MM.1S (cell line): ENCODE measurements at regions not wholly inside any gene's neighbourhood (a gene's known extent, or its start where the extent isn't known, plus 50 kb on each side); places are given as distances from the start of the nearest gene placed in this dataset.

ENCODE experiments used
- DNase-seq: peaks from one replicate; pipeline ENCODE4 v3.0.0-alpha.2; 2015
- H2AFZ ChIP-seq: fragments of 300-600 bp; sonication (generic); 2 replicates; pipeline ENCODE4 v1.6.0; 2016; ENCODE audit warnings: antibody characterized with exemption, low read length
- H3F3A ChIP-seq: fragments of 300-600 bp; sonication (generic); 2 replicates; pipeline ENCODE4 v1.6.1; 2016; ENCODE audit warnings: mild to moderate bottlenecking, antibody characterized with exemption, low read length, moderate library complexity, mixed read lengths; ENCODE audit not compliant: insufficient read depth
- H3K27ac ChIP-seq: fragments of 300-600 bp; sonication (generic); 2 replicates; pipeline ENCODE4 v1.5.1; 2016; ENCODE audit warnings: mild to moderate bottlenecking, low read length
- H3K27me3 ChIP-seq: fragments of 300-600 bp; sonication (generic); replicated peaks from 2 replicates; pipeline ENCODE4 v1.6.0; 2016; ENCODE audit warnings: low read length; ENCODE audit not compliant: insufficient read depth
- H3K36me3 ChIP-seq: fragments of 300-600 bp; sonication (generic); replicated peaks from 2 replicates; pipeline ENCODE4 v1.6.1; 2016; ENCODE audit warnings: mild to moderate bottlenecking, low read length, mixed read lengths; ENCODE audit not compliant: insufficient read depth
- H3K4me1 ChIP-seq: fragments of 300-600 bp; sonication (generic); 2 replicates; pipeline ENCODE4 v1.6.1; 2016; ENCODE audit warnings: low read length, mixed read lengths
- H3K4me2 ChIP-seq: fragments of 300-600 bp; sonication (generic); 2 replicates; pipeline ENCODE4 v1.6.0; 2016; ENCODE audit warnings: low read depth, low read length
- H3K4me3 ChIP-seq: fragments of 300-600 bp; sonication (generic); 2 replicates; pipeline ENCODE4 v1.5.1; 2016; ENCODE audit warnings: low read length, mixed read lengths
- H3K79me2 ChIP-seq: fragments of 300-600 bp; sonication (generic); 2 replicates; pipeline ENCODE4 v1.6.1; 2016; ENCODE audit warnings: mixed run types, low read length, mixed read lengths
- H3K9ac ChIP-seq: fragments of 300-600 bp; sonication (generic); 2 replicates; pipeline ENCODE4 v1.6.1; 2016; ENCODE audit warnings: low read length, mixed read lengths
- H3K9me2 ChIP-seq: fragments of 300-600 bp; sonication (generic); replicated peaks from 2 replicates; pipeline ENCODE4 v1.6.1; 2016; ENCODE audit warnings: mild to moderate bottlenecking, low read length, mixed read lengths; ENCODE audit not compliant: insufficient read depth
- H3K9me3 ChIP-seq: fragments of 300-600 bp; sonication (generic); replicated peaks from 2 replicates; pipeline ENCODE4 v1.6.1; 2016; ENCODE audit warnings: mild to moderate bottlenecking, low read length, mixed read lengths; ENCODE audit not compliant: insufficient read depth
- H4K20me1 ChIP-seq: fragments of 300-600 bp; sonication (generic); 2 replicates; pipeline ENCODE4 v1.6.1; 2016; ENCODE audit warnings: mild to moderate bottlenecking, low read length, moderate library complexity, mixed read lengths; ENCODE audit not compliant: insufficient read depth
- EZH2 ChIP-seq: fragments of 300-600 bp; sonication (generic); optimal IDR thresholded peaks from 2 replicates; pipeline ENCODE3; 2017; ENCODE audit warnings: low read depth, mild to moderate bottlenecking, antibody characterized with exemption, low read length, mixed read lengths
- EZH2phosphoT487 ChIP-seq: fragments of 300-600 bp; sonication (generic); IDR thresholded peaks from 2 replicates; pipeline ENCODE4 v1.6.1; 2018; ENCODE audit warnings: antibody characterized with exemption, low read length
- TF ChIP-seq, protein P1 (sequence below): fragments of 300-600 bp; sonication (generic); IDR thresholded peaks from 2 replicates; pipeline ENCODE4 v1.5.1; 2016; ENCODE audit warnings: antibody characterized with exemption, low read length, mixed read lengths

DNA sequence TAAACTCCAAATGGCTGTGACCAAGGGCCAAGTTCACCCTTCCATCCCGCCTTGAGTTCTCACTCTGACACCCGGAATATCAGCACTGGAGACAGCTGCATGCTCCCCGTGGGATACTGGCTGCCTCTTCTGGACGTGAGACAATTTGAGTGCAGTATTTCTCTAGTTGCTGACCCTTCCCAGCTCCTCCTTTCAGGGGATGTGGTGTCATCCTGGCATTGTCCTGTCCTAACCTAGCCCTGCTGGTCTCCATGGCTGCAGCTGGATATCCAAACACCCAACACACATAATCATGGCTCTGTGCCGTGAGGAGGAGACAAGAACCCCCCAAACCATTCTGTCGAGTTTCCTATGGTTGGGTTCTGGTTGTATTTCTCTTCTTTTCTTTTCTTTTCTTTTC lies 82.6 kb downstream of the PAX1 start:
- Histone ChIP-seq H3K27me3 (no peaks in the 10 kb centered on the region), H2AFZ (no peak overlapping the region), H3K36me3 (no peaks in the 10 kb centered on the region), H3K27ac (no peak overlapping the region), H3K9me3 (no peaks in the 10 kb centered on the region), H3K79me2 (no peaks in the 10 kb centered on the region), H3K4me2 (no peak overlapping the region), H3K4me1 (no peaks in the 10 kb centered on the region), H4K20me1 (no peaks in the 10 kb centered on the region), H3F3A (no peaks in the 10 kb centered on the region), H3K9ac (no peak overlapping the region), H3K4me3 (no peak overlapping the region), H3K9me2 (no peaks in the 10 kb centered on the region)
- no peak for DNase-seq
- TF ChIP-seq EZH2 (no peak), EZH2phosphoT487 (no peak)
- TF ChIP-seq, protein P1, sequence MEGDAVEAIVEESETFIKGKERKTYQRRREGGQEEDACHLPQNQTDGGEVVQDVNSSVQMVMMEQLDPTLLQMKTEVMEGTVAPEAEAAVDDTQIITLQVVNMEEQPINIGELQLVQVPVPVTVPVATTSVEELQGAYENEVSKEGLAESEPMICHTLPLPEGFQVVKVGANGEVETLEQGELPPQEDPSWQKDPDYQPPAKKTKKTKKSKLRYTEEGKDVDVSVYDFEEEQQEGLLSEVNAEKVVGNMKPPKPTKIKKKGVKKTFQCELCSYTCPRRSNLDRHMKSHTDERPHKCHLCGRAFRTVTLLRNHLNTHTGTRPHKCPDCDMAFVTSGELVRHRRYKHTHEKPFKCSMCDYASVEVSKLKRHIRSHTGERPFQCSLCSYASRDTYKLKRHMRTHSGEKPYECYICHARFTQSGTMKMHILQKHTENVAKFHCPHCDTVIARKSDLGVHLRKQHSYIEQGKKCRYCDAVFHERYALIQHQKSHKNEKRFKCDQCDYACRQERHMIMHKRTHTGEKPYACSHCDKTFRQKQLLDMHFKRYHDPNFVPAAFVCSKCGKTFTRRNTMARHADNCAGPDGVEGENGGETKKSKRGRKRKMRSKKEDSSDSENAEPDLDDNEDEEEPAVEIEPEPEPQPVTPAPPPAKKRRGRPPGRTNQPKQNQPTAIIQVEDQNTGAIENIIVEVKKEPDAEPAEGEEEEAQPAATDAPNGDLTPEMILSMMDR = no peak

GRCh38 chr20:21781446-21782075 lies 76.1 kb downstream of the PAX1 start:
- Histone ChIP-seq H3K4me2 (no peak overlapping the region), H3K4me1 (no peaks in the 10 kb centered on the region), H3K27me3 (no peaks in the 10 kb centered on the region), H3K9me2 (no peaks in the 10 kb centered on the region), H3K9me3 (no peaks in the 10 kb centered on the region), H3F3A (no peaks in the 10 kb centered on the region), H2AFZ (no peak overlapping the region), H4K20me1 (no peaks in the 10 kb centered on the region), H3K36me3 (no peaks in the 10 kb centered on the region), H3K79me2 (no peaks in the 10 kb centered on the region), H3K27ac (no peak overlapping the region), H3K4me3 (no peak overlapping the region), H3K9ac (no peak overlapping the region)
- DNase-seq = peak; percentile 43
- TF ChIP-seq, protein P1 = no peak
- no peak for TF ChIP-seq EZH2
- no peak for TF ChIP-seq EZH2phosphoT487

GRCh38 chr20:21780528-21780927 lies 75.1 kb downstream of the PAX1 start:
- H4K20me1 ChIP-seq = no peaks in the 10 kb centered on the region
- H3K4me3 ChIP-seq = no peak overlapping the region
- no peaks in the 10 kb centered on the region for H3K4me1 ChIP-seq
- no peak overlapping the region for H2AFZ ChIP-seq
- H3K36me3 ChIP-seq = no peaks in the 10 kb centered on the region
- H3F3A ChIP-seq = no peaks in the 10 kb centered on the region
- H3K9me2 ChIP-seq = no peaks in the 10 kb centered on the region
- no peak overlapping the region for H3K27ac ChIP-seq
- no peak overlapping the region for H3K4me2 ChIP-seq
- H3K9ac ChIP-seq = no peak overlapping the region
- H3K27me3 ChIP-seq = no peaks in the 10 kb centered on the region
- DNase-seq = no peak
- no peaks in the 10 kb centered on the region for H3K9me3 ChIP-seq
- no peaks in the 10 kb centered on the region for H3K79me2 ChIP-seq
- TF ChIP-seq EZH2 (no peak), EZH2phosphoT487 (no peak)
- TF ChIP-seq, protein P1 = no peak
